Spleen (tissue), 11 donors: ENCODE measurements at regions not wholly inside any gene's neighbourhood (a gene's known extent, or its start where the extent isn't known, plus 50 kb on each side); places are given as distances from the start of the nearest gene placed in this dataset.
"Not testable (repeated sequence)": the region's sequence is repeated elsewhere in the genome, so short reads cannot be mapped to it uniquely, and the experiment has no call there.

ENCODE experiments used
- DNase-seq: peaks from one replicate; pipeline ENCODE4 v3.0.0-alpha.2; 2020
- H3K27ac ChIP-seq, 8 donors: fragments of 200-600 bp; sonication (generic) in 7 of 8; 1 replicate in 4 of 8; 2 replicates in 4 of 8; pipeline versions ENCODE4 v1.5.0 to v1.8.0; 2016 to 2021; ENCODE audit warnings: inconsistent platforms in 4 of 8, mild to moderate bottlenecking in 4 of 8, moderate library complexity in 1 of 8
- H3K27me3 ChIP-seq, 7 donors: fragments of 200-600 bp; sonication (generic) in 6 of 7; replicated peaks in 1 of 7; 1 replicate in 4 of 7; 2 replicates in 3 of 7; pipeline versions ENCODE4 v1.5.0 to v1.8.0; 2016 to 2021; ENCODE audit warnings: inconsistent platforms in 3 of 7, mild to moderate bottlenecking in 1 of 7
- H3K36me3 ChIP-seq, 6 donors: fragments of 200-600 bp; sonication (generic) in 5 of 6; 1 replicate in 4 of 6; 2 replicates in 2 of 6; pipeline versions ENCODE4 v1.5.0 to v1.8.0; 2016 to 2021; ENCODE audit warnings: inconsistent platforms in 2 of 6
- H3K4me1 ChIP-seq, 6 donors: fragments of 200-600 bp; sonication (generic) in 5 of 6; 1 replicate in 3 of 6; 2 replicates in 3 of 6; pipeline versions ENCODE4 v1.5.0 to v1.8.0; 2016 to 2021; ENCODE audit warnings: inconsistent platforms in 3 of 6
- H3K4me3 ChIP-seq, 8 donors: fragments of 200-600 bp; sonication (generic) in 7 of 8; 1 replicate in 4 of 8; 2 replicates in 4 of 8; pipeline versions ENCODE4 v1.5.0 to v1.8.0; 2016 to 2021; ENCODE audit warnings: inconsistent platforms in 4 of 8, mild to moderate bottlenecking in 4 of 8, moderate library complexity in 2 of 8
- H3K9me3 ChIP-seq, 8 donors: fragments of 200-600 bp; sonication (generic) in 7 of 8; 1 replicate in 4 of 8; 2 replicates in 4 of 8; pipeline versions ENCODE4 v1.5.0 to v1.8.0; 2016 to 2021; ENCODE audit warnings: inconsistent platforms in 4 of 8
- POLR2A ChIP-seq, 3 donors: fragments of 450-650 bp; IDR thresholded peaks; one replicate each; pipeline ENCODE4 v1.5.1; 2017; ENCODE audit warnings: antibody characterized with exemption in 3 of 3, mild to moderate bottlenecking in 1 of 3
- POLR2AphosphoS5 ChIP-seq, 3 donors: sonication (generic); formaldehyde crosslinking; IDR thresholded peaks; one replicate each; pipeline ENCODE4 v1.5.1; 2017; ENCODE audit warnings: antibody characterized with exemption in 3 of 3
- WGBS, 5 donors: extraction: QIAGEN DNeasy Blood & Tissue Kit in 3 of 5; methylation state at CpG; one replicate each; pipeline versions ENCODE4 v1.1.5 to v1.1.7; 2013 to 2018; 5-methylcytosine and 5-hydroxymethylcytosine counted together
- intact Hi-C: fragments of 100-400 bp; cut with DNase I; formaldehyde crosslinking; loops from one replicate; pipeline ENCODE4 v1.15.0; 2023; ENCODE audit warnings: low total_unique reads
- TF ChIP-seq, protein P1 (sequence below), 11 experiments: fragments of 200-600 bp in 7 of 11; fragments of 450-650 bp in 4 of 11; sonication (generic) in 4 of 11; IDR thresholded peaks in 8 of 11; conservative IDR thresholded peaks in 3 of 11; 1 replicate in 7 of 11; 2 replicates in 4 of 11; pipeline versions ENCODE4 v1.4.0 to v1.8.0; 2016 to 2021; ENCODE audit warnings: antibody characterized with exemption in 11 of 11, inconsistent platforms in 4 of 11, mild to moderate bottlenecking in 1 of 11
- donor health status: healthy with polysubstance abuse.
- donor health status: DM: no; HTN: no; CAD: no; lungs with moderate emphysema.
- donor health status: DM: no; HTN: no; CAD: no.
- donor health status: Bipolar disorder and iron deficiency.
- donor health status: healthy.
- donor health status: DM: no; HTN: no; CAD: no.
- donor health status: DM: yes; HTN: yes; CAD: no.

DNA sequence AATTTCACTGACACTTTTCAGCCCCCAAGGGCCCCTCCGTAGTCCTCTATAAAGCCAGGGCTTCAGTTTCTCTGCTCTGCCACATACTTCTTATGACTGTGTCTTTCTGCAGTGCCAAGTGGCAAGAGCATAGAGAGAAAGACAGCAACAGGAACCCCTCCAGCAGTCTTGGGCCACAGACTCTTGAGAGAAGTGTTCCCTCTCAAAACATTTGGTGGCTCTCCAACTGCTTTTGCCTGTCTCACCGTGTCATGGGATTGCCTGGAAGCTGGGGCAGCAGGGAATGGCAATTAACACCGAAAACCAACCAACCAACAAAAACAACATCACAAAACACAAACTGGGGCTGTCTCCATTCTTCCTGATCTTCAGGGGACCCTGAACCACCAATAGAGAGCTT, 73.8 kb upstream of the ELN start:
- peaks cover 0 to 4% (median 0%) of the 10 kb centered on the region in 7 donors for H3K27me3 ChIP-seq
- no peaks in the 10 kb centered on the region for H3K4me1 ChIP-seq
- H3K36me3 ChIP-seq: no peaks in the 10 kb centered on the region
- H3K27ac ChIP-seq: no peak overlapping the region
- DNase-seq: no peak
- no peak overlapping the region for H3K4me3 ChIP-seq
- TF ChIP-seq POLR2A (IDR thresholded peaks at IDR 0.05): no peak
- no peak for TF ChIP-seq POLR2AphosphoS5 (IDR thresholded peaks at IDR 0.05)
- TF ChIP-seq, protein P1, sequence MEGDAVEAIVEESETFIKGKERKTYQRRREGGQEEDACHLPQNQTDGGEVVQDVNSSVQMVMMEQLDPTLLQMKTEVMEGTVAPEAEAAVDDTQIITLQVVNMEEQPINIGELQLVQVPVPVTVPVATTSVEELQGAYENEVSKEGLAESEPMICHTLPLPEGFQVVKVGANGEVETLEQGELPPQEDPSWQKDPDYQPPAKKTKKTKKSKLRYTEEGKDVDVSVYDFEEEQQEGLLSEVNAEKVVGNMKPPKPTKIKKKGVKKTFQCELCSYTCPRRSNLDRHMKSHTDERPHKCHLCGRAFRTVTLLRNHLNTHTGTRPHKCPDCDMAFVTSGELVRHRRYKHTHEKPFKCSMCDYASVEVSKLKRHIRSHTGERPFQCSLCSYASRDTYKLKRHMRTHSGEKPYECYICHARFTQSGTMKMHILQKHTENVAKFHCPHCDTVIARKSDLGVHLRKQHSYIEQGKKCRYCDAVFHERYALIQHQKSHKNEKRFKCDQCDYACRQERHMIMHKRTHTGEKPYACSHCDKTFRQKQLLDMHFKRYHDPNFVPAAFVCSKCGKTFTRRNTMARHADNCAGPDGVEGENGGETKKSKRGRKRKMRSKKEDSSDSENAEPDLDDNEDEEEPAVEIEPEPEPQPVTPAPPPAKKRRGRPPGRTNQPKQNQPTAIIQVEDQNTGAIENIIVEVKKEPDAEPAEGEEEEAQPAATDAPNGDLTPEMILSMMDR (IDR thresholded peaks at IDR 0.05 in 8 of 11, conservative IDR thresholded peaks at IDR 0.05 in 3 of 11): no peak
- peaks cover 0 to 5% (median 2%) of the 10 kb centered on the region in 8 donors for H3K9me3 ChIP-seq
- WGBS, 5 donors: 74 to 89% (median 78%) methylated on average over 3 of the region's 3 CpGs
- intact Hi-C loops: no loop called here

GRCh38 chr7:73954861-73955260, 73.1 kb upstream of the ELN start:
- TF ChIP-seq, protein P1 (IDR thresholded peaks at IDR 0.05 in 8 of 11, conservative IDR thresholded peaks at IDR 0.05 in 3 of 11): no peak
- no peak overlapping the region for H3K27ac ChIP-seq
- H3K4me1 ChIP-seq: no peaks in the 10 kb centered on the region
- H3K9me3 ChIP-seq: no peaks in the 10 kb centered on the region
- no peak for DNase-seq
- intact Hi-C loops: no loop called here
- H3K4me3 ChIP-seq: no peak overlapping the region
- 89 to 95% (median 93%) methylated on average over 2 of the region's 2 CpGs for WGBS, 5 donors
- peaks cover 0 to 4% (median 0%) of the 10 kb centered on the region in 7 donors for H3K27me3 ChIP-seq
- no peaks in the 10 kb centered on the region for H3K36me3 ChIP-seq

GRCh38 chr7:73960548-73960947, 67.4 kb upstream of the ELN start:
- 43 to 61% (median 52%) methylated on average over 3 of the region's 3 CpGs for WGBS, 5 donors

GRCh38 chr7:73961991-73962390, 66.0 kb upstream of the ELN start:
- H3K4me1 ChIP-seq, intact Hi-C loops, H3K36me3 ChIP-seq, H3K27me3 ChIP-seq, H3K4me3 ChIP-seq, DNase-seq, H3K27ac ChIP-seq: not testable (repeated sequence)
- H3K9me3 ChIP-seq: peaks cover 0 to 36% (median 26%) of the 10 kb centered on the region in 8 donors
- 83 to 97% (median 94%) methylated on average over 9 of the region's 9 CpGs for WGBS, 5 donors

More at GRCh38 chr7:73960548-73960947, 67.4 kb upstream of the ELN start:
- intact Hi-C loops: no loop called here
- H3K36me3 ChIP-seq: no peaks in the 10 kb centered on the region
- no peaks in the 10 kb centered on the region for H3K27me3 ChIP-seq
- H3K4me1 ChIP-seq: no peaks in the 10 kb centered on the region
- DNase-seq: no peak
- TF ChIP-seq POLR2A (IDR thresholded peaks at IDR 0.05): no peak
- TF ChIP-seq POLR2AphosphoS5 (IDR thresholded peaks at IDR 0.05): no peak
- TF ChIP-seq, protein P1 (IDR thresholded peaks at IDR 0.05 in 8 of 11, conservative IDR thresholded peaks at IDR 0.05 in 3 of 11): no peak
- no peak overlapping the region for H3K4me3 ChIP-seq
- H3K9me3 ChIP-seq: peaks cover 0 to 36% (median 26%) of the 10 kb centered on the region in 8 donors
- no peak overlapping the region for H3K27ac ChIP-seq

- H3K9me3 ChIP-seq: peaks cover 0 to 36% (median 26%) of the 10 kb centered on the region in 8 donors
- H3K4me3 ChIP-seq: no peak overlapping the region
- 81 to 94% (median 88%) methylated on average over 2 of the region's 2 CpGs for WGBS, 5 donors
- H3K4me1 ChIP-seq: no peaks in the 10 kb centered on the region
- DNase-seq: no peak
- no peaks in the 10 kb centered on the region for H3K27me3 ChIP-seq
- no peaks in the 10 kb centered on the region for H3K36me3 ChIP-seq
- intact Hi-C loops: no loop called here
- TF ChIP-seq, protein P1 (IDR thresholded peaks at IDR 0.05 in 8 of 11, conservative IDR thresholded peaks at IDR 0.05 in 3 of 11): no peak
- no peak for TF ChIP-seq POLR2A (IDR thresholded peaks at IDR 0.05)
- TF ChIP-seq POLR2AphosphoS5 (IDR thresholded peaks at IDR 0.05): no peak
- H3K27ac ChIP-seq: no peak overlapping the region
These were observed 64.6 kb upstream of the ELN start for GRCh38 chr7:73963252-73963822.
